ENCODE measurements at regions not wholly inside any gene's neighbourhood (a gene's known extent, or its start where the extent isn't known, plus 50 kb on each side); places are given as distances from the start of the nearest gene placed in this dataset.

DNA sequence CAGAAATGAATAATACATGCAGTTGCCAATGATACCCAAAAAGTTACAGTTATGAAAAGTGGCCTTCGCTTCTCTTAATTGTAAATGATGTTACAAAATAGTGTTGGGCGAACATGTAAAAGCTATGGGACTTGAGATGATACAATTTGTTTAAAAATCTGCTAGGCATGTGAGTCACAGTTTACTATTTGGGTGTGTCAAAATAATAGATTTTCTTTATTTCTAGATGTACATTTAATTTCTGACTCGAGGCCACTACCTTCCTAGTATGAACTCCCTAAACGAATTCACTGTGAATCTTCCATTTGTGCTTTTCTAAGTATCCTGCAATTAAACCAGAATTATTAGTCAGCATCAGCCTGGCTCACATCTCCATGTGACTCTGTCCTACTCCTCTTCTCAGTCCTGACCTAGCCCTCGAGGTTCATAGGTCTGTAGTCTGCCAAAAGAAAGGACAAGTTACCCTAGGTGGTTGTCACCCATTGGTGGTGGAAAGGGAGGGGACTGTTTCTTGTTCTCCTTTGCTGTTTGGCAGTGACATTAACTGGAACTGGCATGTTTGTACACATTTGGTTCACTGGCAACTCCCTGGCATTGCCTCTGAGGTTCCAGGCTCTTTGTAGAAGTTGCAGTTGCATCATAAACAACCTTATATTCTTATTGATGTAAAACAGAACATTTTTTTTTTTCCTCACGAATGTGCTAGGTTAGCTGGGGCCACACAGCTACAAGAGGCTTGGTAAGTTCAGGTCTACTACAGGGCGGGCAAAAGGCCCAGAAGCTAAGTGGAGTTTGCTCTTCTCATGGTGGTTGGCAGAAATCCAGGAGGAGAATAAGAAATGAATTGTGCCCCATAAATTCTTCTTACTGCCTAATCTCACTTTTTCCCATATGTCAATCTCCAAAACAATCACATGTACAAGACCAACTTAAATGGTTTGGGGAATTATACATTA lies 746.5 kb upstream of the ADAMTS5 start:
- TF ChIP-seq, protein P1, sequence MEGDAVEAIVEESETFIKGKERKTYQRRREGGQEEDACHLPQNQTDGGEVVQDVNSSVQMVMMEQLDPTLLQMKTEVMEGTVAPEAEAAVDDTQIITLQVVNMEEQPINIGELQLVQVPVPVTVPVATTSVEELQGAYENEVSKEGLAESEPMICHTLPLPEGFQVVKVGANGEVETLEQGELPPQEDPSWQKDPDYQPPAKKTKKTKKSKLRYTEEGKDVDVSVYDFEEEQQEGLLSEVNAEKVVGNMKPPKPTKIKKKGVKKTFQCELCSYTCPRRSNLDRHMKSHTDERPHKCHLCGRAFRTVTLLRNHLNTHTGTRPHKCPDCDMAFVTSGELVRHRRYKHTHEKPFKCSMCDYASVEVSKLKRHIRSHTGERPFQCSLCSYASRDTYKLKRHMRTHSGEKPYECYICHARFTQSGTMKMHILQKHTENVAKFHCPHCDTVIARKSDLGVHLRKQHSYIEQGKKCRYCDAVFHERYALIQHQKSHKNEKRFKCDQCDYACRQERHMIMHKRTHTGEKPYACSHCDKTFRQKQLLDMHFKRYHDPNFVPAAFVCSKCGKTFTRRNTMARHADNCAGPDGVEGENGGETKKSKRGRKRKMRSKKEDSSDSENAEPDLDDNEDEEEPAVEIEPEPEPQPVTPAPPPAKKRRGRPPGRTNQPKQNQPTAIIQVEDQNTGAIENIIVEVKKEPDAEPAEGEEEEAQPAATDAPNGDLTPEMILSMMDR (IDR thresholded peaks at IDR 0.05; ENCODE audit: poor library complexity), result no peak
- TF ChIP-seq EZH2 (IDR thresholded peaks at IDR 0.05; ENCODE audit: borderline replicate concordance), result no peak
